ENCODE measurements at regions not wholly inside any gene's neighbourhood (a gene's known extent, or its start where the extent isn't known, plus 50 kb on each side); places are given as distances from the start of the nearest gene placed in this dataset.

- H3K4me1 ChIP-seq (ENCODE audit: control insufficient read depth, low read length) = no peaks in the 10 kb centered on the region
These were observed 1347.3 kb downstream of the PCDH9 start for GRCh38 chr13:65882810-65883209.

GRCh38 chr13:65881561-65882155, 1348.5 kb downstream of the PCDH9 start:
- TF ChIP-seq, protein P1, sequence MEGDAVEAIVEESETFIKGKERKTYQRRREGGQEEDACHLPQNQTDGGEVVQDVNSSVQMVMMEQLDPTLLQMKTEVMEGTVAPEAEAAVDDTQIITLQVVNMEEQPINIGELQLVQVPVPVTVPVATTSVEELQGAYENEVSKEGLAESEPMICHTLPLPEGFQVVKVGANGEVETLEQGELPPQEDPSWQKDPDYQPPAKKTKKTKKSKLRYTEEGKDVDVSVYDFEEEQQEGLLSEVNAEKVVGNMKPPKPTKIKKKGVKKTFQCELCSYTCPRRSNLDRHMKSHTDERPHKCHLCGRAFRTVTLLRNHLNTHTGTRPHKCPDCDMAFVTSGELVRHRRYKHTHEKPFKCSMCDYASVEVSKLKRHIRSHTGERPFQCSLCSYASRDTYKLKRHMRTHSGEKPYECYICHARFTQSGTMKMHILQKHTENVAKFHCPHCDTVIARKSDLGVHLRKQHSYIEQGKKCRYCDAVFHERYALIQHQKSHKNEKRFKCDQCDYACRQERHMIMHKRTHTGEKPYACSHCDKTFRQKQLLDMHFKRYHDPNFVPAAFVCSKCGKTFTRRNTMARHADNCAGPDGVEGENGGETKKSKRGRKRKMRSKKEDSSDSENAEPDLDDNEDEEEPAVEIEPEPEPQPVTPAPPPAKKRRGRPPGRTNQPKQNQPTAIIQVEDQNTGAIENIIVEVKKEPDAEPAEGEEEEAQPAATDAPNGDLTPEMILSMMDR (IDR thresholded peaks at IDR 0.05; ENCODE audit: low read depth, low read length, poor library complexity, severe bottlenecking) = no peak
- TF ChIP-seq EZH2phosphoT487 (IDR thresholded peaks at IDR 0.05; ENCODE audit: borderline replicate concordance, low read length) = no peak
- no peaks in the 10 kb centered on the region for H3K9me2 ChIP-seq (replicated peaks; ENCODE audit: control insufficient read depth, low read length)

More at GRCh38 chr13:65882810-65883209, 1347.3 kb downstream of the PCDH9 start:
- H3K4me2 ChIP-seq (ENCODE audit: low read length) = no peak overlapping the region
- H3K27ac ChIP-seq (ENCODE audit: low read depth, low read length) = no peak overlapping the region
- H3F3A ChIP-seq (ENCODE audit: control insufficient read depth, insufficient read depth) = no peaks in the 10 kb centered on the region
- H3K27me3 ChIP-seq (ENCODE audit: control insufficient read depth, low read length) = no peaks in the 10 kb centered on the region
- TF ChIP-seq EZH2phosphoT487 (IDR thresholded peaks at IDR 0.05; ENCODE audit: borderline replicate concordance, low read length) = no peak
- TF ChIP-seq, protein P1 (IDR thresholded peaks at IDR 0.05; ENCODE audit: low read depth, low read length, poor library complexity, severe bottlenecking) = no peak
- H4K20me1 ChIP-seq (ENCODE audit: control insufficient read depth, insufficient read depth, low read depth, low read length) = no peaks in the 10 kb centered on the region
- H3K4me3 ChIP-seq (ENCODE audit: low read length) = no peak overlapping the region
- no peaks in the 10 kb centered on the region for H3K9me2 ChIP-seq (replicated peaks; ENCODE audit: control insufficient read depth, low read length)
- H3K79me2 ChIP-seq (ENCODE audit: control insufficient read depth, low read length) = no peaks in the 10 kb centered on the region
- H3K36me3 ChIP-seq (ENCODE audit: control insufficient read depth, low read length) = no peaks in the 10 kb centered on the region
- 0 out of 2 replicates have a peak, but pooled peaks cover 5% of the 10 kb centered on the region for H3K9me3 ChIP-seq (ENCODE audit: control insufficient read depth, insufficient read depth, low read length)

DNA sequence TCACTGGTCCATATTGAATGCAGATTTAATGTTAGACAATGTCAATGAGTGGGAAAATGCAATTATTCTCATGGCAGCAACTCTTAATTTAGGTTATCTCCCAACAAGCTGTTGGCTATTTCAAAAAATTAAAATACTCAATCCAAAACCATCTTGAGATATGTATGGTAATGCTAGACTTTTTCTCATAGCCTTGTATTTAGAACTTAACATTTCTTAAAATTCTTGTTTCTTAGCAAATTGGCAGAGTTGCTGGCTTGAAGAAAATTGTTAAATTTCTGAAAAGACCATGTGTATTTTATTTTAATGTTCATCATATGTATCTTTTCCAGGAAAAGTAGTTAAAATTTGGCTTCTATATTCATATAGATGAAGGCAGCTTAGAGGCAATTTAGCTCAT, 1355.1 kb downstream of the PCDH9 start:
- TF ChIP-seq, protein P1 (IDR thresholded peaks at IDR 0.05; ENCODE audit: low read depth, low read length, poor library complexity, severe bottlenecking) = no peak
- TF ChIP-seq EZH2phosphoT487 (IDR thresholded peaks at IDR 0.05; ENCODE audit: borderline replicate concordance, low read length) = no peak
- no peaks in the 10 kb centered on the region for H3K27me3 ChIP-seq (ENCODE audit: control insufficient read depth, low read length)
- no peak overlapping the region for H3K4me2 ChIP-seq (ENCODE audit: low read length)
- no peaks in the 10 kb centered on the region for H3K4me1 ChIP-seq (ENCODE audit: control insufficient read depth, low read length)
- no peaks in the 10 kb centered on the region for H3K9me2 ChIP-seq (replicated peaks; ENCODE audit: control insufficient read depth, low read length)
- H4K20me1 ChIP-seq (ENCODE audit: control insufficient read depth, insufficient read depth, low read depth, low read length) = no peaks in the 10 kb centered on the region
- no peaks in the 10 kb centered on the region for H3K9me3 ChIP-seq (ENCODE audit: control insufficient read depth, insufficient read depth, low read length)
- no peaks in the 10 kb centered on the region for H3K79me2 ChIP-seq (ENCODE audit: control insufficient read depth, low read length)
- H3K36me3 ChIP-seq (ENCODE audit: control insufficient read depth, low read length) = no peaks in the 10 kb centered on the region
- no peak overlapping the region for H3K27ac ChIP-seq (ENCODE audit: low read depth, low read length)
- no peak overlapping the region for H3K4me3 ChIP-seq (ENCODE audit: low read length)
- no peaks in the 10 kb centered on the region for H3F3A ChIP-seq (ENCODE audit: control insufficient read depth, insufficient read depth)

More at GRCh38 chr13:65881561-65882155, 1348.5 kb downstream of the PCDH9 start:
- 0 out of 2 replicates have a peak, but pooled peaks cover 5% of the 10 kb centered on the region for H3K9me3 ChIP-seq (ENCODE audit: control insufficient read depth, insufficient read depth, low read length)
- no peaks in the 10 kb centered on the region for H3F3A ChIP-seq (ENCODE audit: control insufficient read depth, insufficient read depth)
- H4K20me1 ChIP-seq (ENCODE audit: control insufficient read depth, insufficient read depth, low read depth, low read length) = no peaks in the 10 kb centered on the region
- no peaks in the 10 kb centered on the region for H3K27me3 ChIP-seq (ENCODE audit: control insufficient read depth, low read length)
- no peaks in the 10 kb centered on the region for H3K4me1 ChIP-seq (ENCODE audit: control insufficient read depth, low read length)
- H3K27ac ChIP-seq (ENCODE audit: low read depth, low read length) = no peak overlapping the region
- no peak overlapping the region for H3K4me2 ChIP-seq (ENCODE audit: low read length)
- H3K4me3 ChIP-seq (ENCODE audit: low read length) = no peak overlapping the region
- H3K79me2 ChIP-seq (ENCODE audit: control insufficient read depth, low read length) = no peaks in the 10 kb centered on the region
- no peaks in the 10 kb centered on the region for H3K36me3 ChIP-seq (ENCODE audit: control insufficient read depth, low read length)
